ENCODE measurements at regions not wholly inside any gene's neighbourhood (a gene's known extent, or its start where the extent isn't known, plus 50 kb on each side); places are given as distances from the start of the nearest gene placed in this dataset.
"Not testable (repeated sequence)": the region's sequence is repeated elsewhere in the genome, so short reads cannot be mapped to it uniquely, and the experiment has no call there.

- TF ChIP-seq ZNF274 (IDR thresholded peaks at IDR 0.05; ENCODE audit: low read depth, low read length) = no peak
Measured at GRCh38 chr1:79959635-79960034, 953.1 kb upstream of the ADGRL4 start.

DNA sequence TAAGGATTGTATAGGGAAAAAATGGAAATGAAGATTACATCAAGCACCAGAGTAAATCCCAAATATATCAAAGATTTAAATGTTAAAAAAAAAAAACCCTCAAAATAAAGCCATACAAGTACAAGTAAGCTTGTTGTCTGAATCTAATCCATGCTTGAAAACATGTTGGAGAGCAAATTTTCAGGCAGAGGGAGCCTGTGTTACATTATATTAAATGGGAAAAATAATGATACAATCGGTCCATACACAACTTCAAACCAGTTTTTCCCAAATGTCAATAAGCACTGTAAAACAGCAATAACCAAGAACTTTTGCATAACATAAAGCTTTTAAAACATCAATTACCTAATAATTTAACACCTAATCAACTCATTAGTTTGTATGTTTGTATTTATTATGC lies 949.4 kb upstream of the ADGRL4 start:
- TF ChIP-seq ZNF274 (IDR thresholded peaks at IDR 0.05; ENCODE audit: low read depth, low read length) = no peak
- H3K4me3 ChIP-seq (ENCODE audit: low read length) = no peak overlapping the region

More at GRCh38 chr1:79959635-79960034, 953.1 kb upstream of the ADGRL4 start:
- no peak overlapping the region for H3K4me3 ChIP-seq (ENCODE audit: low read length)

DNA sequence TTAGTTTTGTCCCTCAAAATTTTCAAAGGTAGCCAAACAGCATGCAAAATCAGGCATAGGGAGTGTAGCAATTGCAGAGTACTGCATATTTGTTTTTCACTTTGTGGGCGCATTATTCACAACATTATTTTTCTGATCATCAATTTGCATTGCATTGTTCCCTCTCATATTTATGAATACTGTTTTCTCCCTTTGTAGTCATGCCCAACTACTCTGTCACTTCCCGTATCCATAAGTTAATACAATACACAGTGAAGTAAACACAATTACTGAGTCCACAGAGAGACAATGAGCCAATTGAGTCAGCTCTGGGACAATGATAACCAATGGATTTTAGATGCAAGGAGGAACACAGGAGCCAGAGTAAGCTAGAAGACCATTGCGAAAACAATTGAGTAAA lies 944.0 kb upstream of the ADGRL4 start:
- TF ChIP-seq ZNF274 (IDR thresholded peaks at IDR 0.05; ENCODE audit: low read depth, low read length) = no peak

DNA sequence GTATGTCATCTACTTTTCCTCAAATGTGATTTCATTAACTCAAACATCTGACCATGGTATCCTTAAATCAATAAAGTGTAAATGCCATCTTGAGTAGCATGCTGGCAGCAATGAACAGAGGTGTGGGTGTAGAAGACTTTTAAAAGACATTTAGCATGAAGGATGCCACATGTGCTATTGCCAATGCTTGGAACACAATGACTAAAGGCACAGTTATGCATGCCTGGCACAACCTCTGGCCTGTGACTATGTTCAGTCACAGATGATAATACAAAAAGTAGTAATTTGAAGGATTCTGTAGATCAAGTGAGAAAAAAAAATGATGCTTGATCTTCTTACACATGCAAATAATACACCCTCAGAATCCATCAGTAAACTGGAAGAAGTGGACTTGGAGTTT lies 938.9 kb upstream of the ADGRL4 start:
- H3K4me3 ChIP-seq (ENCODE audit: low read length) = no peak overlapping the region
- no peak for TF ChIP-seq ZNF274 (IDR thresholded peaks at IDR 0.05; ENCODE audit: low read depth, low read length)

More for the DNA sequence above, 944.0 kb upstream of the ADGRL4 start:
- H3K4me3 ChIP-seq (ENCODE audit: low read length) = no peak overlapping the region

- H3K4me3 ChIP-seq (ENCODE audit: low read length) = no peak overlapping the region
- no peak for TF ChIP-seq ZNF274 (IDR thresholded peaks at IDR 0.05; ENCODE audit: low read depth, low read length)
Measured at GRCh38 chr1:79929356-79929755, 922.8 kb upstream of the ADGRL4 start.

GRCh38 chr1:79928901-79929300 lies 922.4 kb upstream of the ADGRL4 start:
- TF ChIP-seq ZNF274 (IDR thresholded peaks at IDR 0.05; ENCODE audit: low read depth, low read length) = no peak
- no peak overlapping the region for H3K4me3 ChIP-seq (ENCODE audit: low read length)

DNA sequence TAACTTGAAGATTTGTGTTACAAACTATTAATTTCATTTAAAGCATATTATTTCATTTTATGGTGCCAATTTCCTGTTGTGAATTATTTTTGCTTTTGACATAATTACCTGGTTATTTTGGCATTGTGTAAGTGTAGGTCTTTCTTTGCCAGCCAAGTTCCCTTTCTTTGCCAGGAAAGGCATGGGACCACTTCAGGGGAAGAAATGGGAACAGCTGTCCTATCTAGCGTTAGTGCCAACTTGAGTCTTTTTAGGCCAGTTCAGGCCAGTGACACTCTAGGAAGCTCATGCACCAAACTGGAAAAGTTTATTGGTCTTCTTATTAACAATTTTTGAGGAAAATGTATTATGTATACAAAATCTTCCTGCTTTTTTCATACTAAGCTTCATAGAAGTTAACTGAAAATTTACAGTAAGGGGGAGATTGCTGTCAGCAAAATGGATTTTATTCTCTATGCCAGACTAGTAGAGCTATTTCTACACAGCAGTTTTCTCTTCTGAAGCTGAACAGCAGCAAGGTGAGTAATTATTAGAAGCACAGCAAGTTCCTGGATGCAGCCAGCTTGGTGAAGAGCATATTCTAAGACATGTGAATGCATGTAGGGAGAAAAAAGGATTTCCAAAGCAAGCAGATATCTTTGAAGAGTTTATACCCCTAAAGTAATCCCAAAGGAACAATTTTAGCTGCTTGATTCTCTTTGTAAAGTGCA lies 914.6 kb upstream of the ADGRL4 start:
- no peak for TF ChIP-seq ZNF274 (IDR thresholded peaks at IDR 0.05; ENCODE audit: low read depth, low read length)
- H3K4me3 ChIP-seq (ENCODE audit: low read length) = no peak overlapping the region

- H3K4me3 ChIP-seq (ENCODE audit: low read length) = no peak overlapping the region
- TF ChIP-seq ZNF274 (IDR thresholded peaks at IDR 0.05; ENCODE audit: low read depth, low read length) = no peak
Measured at GRCh38 chr1:79914896-79915295, 908.4 kb upstream of the ADGRL4 start.

GRCh38 chr1:79912813-79913212 lies 906.3 kb upstream of the ADGRL4 start:
- no peak for TF ChIP-seq ZNF274 (IDR thresholded peaks at IDR 0.05; ENCODE audit: low read depth, low read length)
- no peak overlapping the region for H3K4me3 ChIP-seq (ENCODE audit: low read length)

DNA sequence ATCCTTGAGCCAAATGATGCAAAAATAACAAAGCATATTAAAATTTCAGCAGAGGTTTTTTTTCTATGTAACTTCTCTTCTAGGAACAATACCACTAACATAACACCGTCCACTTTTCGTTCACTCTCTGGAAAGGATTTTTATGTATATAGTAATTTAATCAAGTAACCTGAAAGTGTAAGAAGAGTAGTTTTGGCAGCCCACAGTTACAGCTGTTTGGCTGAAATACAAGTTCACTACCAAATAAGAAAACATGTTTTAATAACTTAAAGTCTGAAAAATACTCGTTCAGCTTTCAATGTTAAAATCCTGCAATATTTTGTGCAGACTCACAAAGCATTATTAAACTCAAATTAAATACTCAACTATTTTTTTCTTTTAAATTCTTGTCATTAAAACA lies 896.8 kb upstream of the ADGRL4 start:
- H3K4me3 ChIP-seq (ENCODE audit: low read length) = no peak overlapping the region
- no peak for TF ChIP-seq ZNF274 (IDR thresholded peaks at IDR 0.05; ENCODE audit: low read depth, low read length)

DNA sequence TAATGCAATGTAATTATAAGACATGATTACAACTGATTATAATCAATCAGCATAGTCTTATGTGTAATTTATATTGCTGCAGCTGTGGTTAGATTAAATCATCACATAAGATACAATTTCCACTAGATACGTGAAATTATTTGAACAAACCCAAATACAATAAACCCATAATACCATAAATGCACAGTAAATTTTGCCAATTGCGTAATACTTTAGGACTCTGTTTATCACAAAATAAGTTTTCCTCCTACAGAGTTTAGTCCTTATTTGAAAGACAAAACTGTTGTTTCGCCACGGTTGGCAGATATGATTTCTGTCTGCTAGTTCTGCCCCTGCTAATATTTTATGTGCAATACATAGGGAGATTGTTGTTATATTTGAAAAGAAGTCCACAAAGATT lies 895.9 kb upstream of the ADGRL4 start:
- no peak overlapping the region for H3K4me3 ChIP-seq (ENCODE audit: low read length)
- no peak for TF ChIP-seq ZNF274 (IDR thresholded peaks at IDR 0.05; ENCODE audit: low read depth, low read length)

GRCh38 chr1:79899914-79900313 lies 893.4 kb upstream of the ADGRL4 start:
- no peak overlapping the region for H3K4me3 ChIP-seq (ENCODE audit: low read length)
- TF ChIP-seq ZNF274 (IDR thresholded peaks at IDR 0.05; ENCODE audit: low read depth, low read length) = no peak

- no peak for TF ChIP-seq ZNF274 (IDR thresholded peaks at IDR 0.05; ENCODE audit: low read depth, low read length)
- H3K4me3 ChIP-seq (ENCODE audit: low read length) = no peak overlapping the region
Measured at GRCh38 chr1:79896140-79896539, 889.6 kb upstream of the ADGRL4 start.

GRCh38 chr1:79895573-79895972 lies 889.0 kb upstream of the ADGRL4 start:
- no peak for TF ChIP-seq ZNF274 (IDR thresholded peaks at IDR 0.05; ENCODE audit: low read depth, low read length)

GRCh38 chr1:79894129-79894528 lies 887.6 kb upstream of the ADGRL4 start:
- H3K4me3 ChIP-seq (ENCODE audit: low read length) = not testable (repeated sequence)

More at GRCh38 chr1:79895573-79895972, 889.0 kb upstream of the ADGRL4 start:
- H3K4me3 ChIP-seq (ENCODE audit: low read length) = no peak overlapping the region

- no peak for TF ChIP-seq ZNF274 (IDR thresholded peaks at IDR 0.05; ENCODE audit: low read depth, low read length)
- H3K4me3 ChIP-seq (ENCODE audit: low read length) = no peak overlapping the region
Measured at GRCh38 chr1:79887059-79887458, 880.5 kb upstream of the ADGRL4 start.
